GM12865 (cell line): ENCODE measurements at regions not wholly inside any gene's neighbourhood (a gene's known extent, or its start where the extent isn't known, plus 50 kb on each side); places are given as distances from the start of the nearest gene placed in this dataset.
"Not testable (repeated sequence)": the region's sequence is repeated elsewhere in the genome, so short reads cannot be mapped to it uniquely, and the experiment has no call there.

Experiments
- DNase-seq: peaks from one replicate; pipeline ENCODE4 v3.0.0; 2010; ENCODE audit warnings: low read depth
- H3K4me3 ChIP-seq: 2 replicates; pipeline ENCODE4 v1.5.1; 2011; ENCODE audit warnings: mild to moderate bottlenecking, low read depth, low read length, control low read depth
- CTCF ChIP-seq: IDR thresholded peaks from 2 replicates; pipeline ENCODE4 v1.5.1; 2011; ENCODE audit warnings: low read length, control low read depth, low read depth, inconsistent platforms; ENCODE audit not compliant: insufficient read depth; ENCODE audit errors: missing control alignments

DNA sequence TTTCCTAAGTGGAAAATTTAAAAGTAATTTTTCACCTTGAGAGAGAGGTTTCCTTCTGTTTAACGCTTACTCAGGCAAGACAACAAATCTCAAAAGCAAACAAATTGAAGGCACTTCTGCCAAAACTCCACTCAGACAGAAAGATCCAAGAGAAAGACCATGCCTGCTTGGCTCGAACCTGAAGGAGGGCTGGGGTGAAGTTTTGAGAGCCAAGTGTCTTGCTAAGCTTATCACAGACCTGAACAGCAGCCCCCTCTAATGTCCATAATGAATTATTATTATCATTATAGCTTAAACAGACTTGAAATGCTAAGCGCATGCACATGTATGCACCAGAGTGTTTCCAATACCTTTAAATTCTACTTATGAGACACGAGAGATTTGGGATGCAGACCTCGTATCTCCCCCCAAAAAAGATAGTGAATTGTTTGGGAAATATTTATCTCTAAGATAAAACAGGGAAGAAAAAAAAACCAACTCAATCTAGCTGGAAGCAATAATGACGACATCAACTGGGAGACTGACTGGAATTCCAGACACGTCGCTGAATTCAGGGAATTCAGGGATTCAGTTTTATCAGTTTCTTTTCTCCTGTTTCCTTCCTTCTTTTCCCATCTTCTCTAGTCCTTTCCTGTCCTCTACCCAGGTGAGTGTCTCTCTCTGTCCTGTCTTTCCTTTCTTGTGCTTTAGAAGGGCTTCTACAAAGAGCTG lies 473.2 kb downstream of the RBFOX1 start:
- TF ChIP-seq CTCF: no peak
- DNase-seq: no peak
- H3K4me3 ChIP-seq: no peak overlapping the region

DNA sequence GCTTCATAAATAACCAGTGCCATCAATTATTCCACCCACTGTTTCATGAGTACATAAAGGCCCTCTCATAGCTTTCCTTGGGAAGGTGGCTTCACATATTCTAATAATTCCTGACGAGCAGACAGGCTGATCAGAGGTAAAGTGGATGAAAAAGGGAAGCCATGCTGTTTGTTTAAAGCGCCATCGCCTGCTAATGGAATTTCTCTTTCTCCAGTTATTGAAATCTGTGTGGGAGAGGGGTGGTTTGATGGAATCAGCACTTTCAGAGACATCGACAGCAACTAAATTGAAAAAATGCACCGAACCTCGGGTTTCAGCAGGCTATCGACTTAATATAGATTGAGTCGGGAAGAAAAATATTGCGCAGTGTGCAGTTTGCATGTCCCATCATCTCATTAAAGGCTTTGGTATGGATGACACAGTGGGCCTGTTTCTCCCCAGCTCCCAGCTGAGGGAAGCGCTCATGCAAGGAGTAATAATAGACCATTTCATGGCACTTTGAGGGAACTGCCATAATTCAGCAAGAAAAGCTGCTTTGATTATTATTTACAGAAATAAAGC lies 472.1 kb downstream of the RBFOX1 start:
- no peak for DNase-seq
- TF ChIP-seq CTCF: no peak

DNA sequence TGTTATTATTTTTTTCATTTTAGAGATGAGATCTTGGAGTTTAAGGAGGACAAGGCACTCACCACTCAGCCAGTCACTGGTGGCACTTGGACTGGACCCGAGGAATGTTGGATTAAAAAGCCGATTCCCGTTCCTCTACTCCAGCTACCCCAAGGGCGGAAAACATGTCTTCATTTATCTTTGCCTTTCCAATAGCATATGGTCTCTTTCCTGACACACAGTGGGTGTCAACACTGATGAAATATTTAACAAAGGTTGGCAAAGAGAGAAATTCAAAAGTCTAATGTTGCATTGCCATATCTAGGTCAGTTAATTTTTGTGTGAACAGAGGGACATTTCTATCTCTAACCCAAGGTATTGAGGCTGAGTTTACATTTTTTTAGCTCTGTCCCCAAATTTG lies 459.7 kb downstream of the RBFOX1 start:
- DNase-seq: no peak
- no peak for TF ChIP-seq CTCF
- H3K4me3 ChIP-seq: no peak overlapping the region

More for the DNA sequence above, 472.1 kb downstream of the RBFOX1 start:
- H3K4me3 ChIP-seq: no peak overlapping the region

DNA sequence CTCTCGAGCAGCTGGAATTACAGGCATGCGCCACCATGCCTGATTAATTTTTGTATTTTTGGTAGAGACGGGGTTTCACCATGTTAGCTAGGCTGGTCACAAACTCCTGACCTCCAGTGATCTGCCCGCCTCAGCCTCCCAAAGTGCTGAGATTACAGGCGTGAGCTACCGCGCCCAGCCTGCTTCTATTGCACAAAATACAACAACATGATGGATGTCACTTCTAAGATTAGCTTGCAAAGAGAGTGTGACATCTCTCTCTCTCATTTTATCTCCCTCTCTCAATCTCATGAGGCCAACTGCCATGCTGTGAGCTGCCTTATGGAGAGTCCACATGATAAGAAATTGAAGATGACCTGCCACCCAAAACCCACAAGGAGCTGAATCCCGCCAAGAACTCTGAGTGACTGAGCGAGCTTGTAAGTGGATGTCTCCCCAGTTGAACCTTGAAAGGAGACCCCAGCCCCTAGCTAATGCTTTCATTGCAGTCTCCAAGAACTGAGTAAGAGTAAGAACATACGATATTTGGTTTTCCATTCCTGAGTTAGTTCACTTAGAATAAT lies 458.5 kb downstream of the RBFOX1 start:
- H3K4me3 ChIP-seq: no peak overlapping the region
- no peak for DNase-seq
- TF ChIP-seq CTCF: no peak

DNA sequence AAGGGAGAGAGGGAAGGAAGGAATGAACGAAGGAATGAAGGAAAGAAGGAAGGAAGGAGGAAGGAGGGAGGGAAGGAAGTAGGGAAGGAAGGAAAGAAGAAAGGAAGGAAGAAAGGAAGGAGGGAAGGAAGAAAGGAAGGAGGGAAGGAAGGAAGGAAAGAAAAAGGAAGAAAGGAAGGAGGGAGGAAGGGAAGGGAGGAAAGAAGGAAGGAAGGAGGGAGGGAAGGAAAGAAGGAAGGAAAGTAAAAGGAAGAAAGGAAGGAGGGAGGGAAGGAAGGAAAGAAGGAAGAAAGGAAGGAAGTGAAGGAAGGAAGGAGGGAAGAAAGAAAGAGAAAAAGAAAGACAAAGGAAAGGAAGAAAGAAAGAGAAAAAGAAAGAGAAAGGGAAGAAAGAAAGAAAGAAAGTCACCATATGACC lies 442.4 kb downstream of the RBFOX1 start:
- no peak for TF ChIP-seq CTCF
- no peak for DNase-seq
- H3K4me3 ChIP-seq: no peak overlapping the region

- no peak for TF ChIP-seq CTCF
- no peak for DNase-seq
- H3K4me3 ChIP-seq: no peak overlapping the region
These were observed 440.1 kb downstream of the RBFOX1 start for GRCh38 chr16:7772722-7773121.

DNA sequence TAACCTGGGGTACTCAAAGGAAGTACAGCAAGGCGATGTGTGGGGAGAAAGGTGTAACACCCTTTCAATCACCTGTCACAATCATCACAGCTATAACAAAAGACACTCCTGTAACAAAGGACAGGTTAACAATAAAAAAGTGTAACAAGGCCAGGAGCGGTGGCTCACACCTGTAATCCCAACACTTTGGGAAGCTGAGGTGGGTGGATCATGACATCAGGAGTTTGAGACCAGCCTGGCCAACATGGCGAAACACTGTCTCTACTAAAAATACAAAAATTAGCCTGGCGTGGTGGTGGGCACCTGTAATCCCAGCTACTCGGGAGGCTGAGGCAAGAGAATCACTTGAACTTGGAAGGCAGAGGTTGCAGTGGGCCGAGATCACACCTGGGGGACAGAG lies 436.4 kb downstream of the RBFOX1 start:
- not testable (repeated sequence) for H3K4me3 ChIP-seq, DNase-seq
